ENCODE measurements at regions not wholly inside any gene's neighbourhood (a gene's known extent, or its start where the extent isn't known, plus 50 kb on each side); places are given as distances from the start of the nearest gene placed in this dataset.

DNA sequence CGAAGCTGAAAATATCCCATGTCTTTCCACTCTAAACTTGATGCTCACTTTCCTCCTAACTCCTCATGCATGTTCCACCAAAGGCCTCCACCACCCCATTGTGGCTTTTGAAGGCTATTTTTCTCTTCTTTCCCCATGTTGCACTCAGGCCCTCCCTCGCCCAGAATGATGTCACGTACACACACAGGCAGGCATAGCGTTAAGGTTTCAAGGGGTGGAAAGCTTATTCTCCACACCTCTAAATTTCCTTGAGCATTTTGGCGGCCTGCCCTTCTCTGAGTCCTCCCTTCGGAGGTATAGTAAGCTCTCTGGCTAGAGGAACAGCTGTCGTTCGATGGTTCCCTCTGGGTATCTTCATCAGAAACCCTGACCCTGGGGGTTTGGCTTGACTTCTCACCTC is 673.5 kb downstream of the ACTL7B start:
- no peaks in the 10 kb centered on the region for H3K4me1 Mint-ChIP-seq

DNA sequence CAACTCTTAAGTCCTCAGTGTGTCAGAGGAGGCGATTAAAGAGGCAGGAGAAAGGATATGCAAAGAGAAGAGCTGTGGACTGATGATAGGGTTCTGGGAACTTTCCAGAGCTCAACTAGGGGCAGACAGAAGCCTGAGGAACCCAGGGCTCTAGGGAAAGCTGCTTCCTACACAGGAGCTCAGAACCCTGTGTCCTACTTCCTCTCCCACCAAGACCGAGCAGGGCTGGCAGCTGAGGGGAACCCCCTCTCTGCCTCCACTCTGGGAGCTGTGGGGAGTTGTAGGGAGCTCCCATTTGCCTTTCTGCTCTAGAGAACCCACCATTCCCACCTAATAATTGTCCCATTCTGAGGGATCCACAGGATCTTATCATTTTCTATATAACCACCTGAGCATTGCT is 674.3 kb downstream of the ACTL7B start:
- no peak overlapping the region for H3K4me3 Mint-ChIP-seq
- H3K9me3 Mint-ChIP-seq: no peaks in the 10 kb centered on the region
- no peaks in the 10 kb centered on the region for H3K27me3 Mint-ChIP-seq
- no peak overlapping the region for H3K27ac Mint-ChIP-seq
- no peaks in the 10 kb centered on the region for H3K4me1 Mint-ChIP-seq
- DNase-seq: no peak
- no peaks in the 10 kb centered on the region for H3K36me3 Mint-ChIP-seq (ENCODE audit: low read depth)
- CTCF ChIA-PET: no interaction called here
- POLR2A ChIA-PET: no interaction called here

More for the DNA sequence above, 673.5 kb downstream of the ACTL7B start:
- no peak overlapping the region for H3K4me3 Mint-ChIP-seq
- no peaks in the 10 kb centered on the region for H3K36me3 Mint-ChIP-seq (ENCODE audit: low read depth)
- no peaks in the 10 kb centered on the region for H3K27me3 Mint-ChIP-seq
- POLR2A ChIA-PET: no interaction called here
- CTCF ChIA-PET: no interaction called here
- no peak overlapping the region for H3K27ac Mint-ChIP-seq
- DNase-seq: no peak
- H3K9me3 Mint-ChIP-seq: no peaks in the 10 kb centered on the region

GRCh38 chr9:108180541-108180940 is 675.2 kb downstream of the ACTL7B start:
- H3K9me3 Mint-ChIP-seq: no peaks in the 10 kb centered on the region
- no peaks in the 10 kb centered on the region for H3K36me3 Mint-ChIP-seq (ENCODE audit: low read depth)
- no peak for DNase-seq
- H3K27me3 Mint-ChIP-seq: no peaks in the 10 kb centered on the region
- H3K4me3 Mint-ChIP-seq: no peak overlapping the region
- no peak overlapping the region for H3K27ac Mint-ChIP-seq
- ChIA-PET CTCF (no interaction called here), POLR2A (no interaction called here)
- H3K4me1 Mint-ChIP-seq: no peaks in the 10 kb centered on the region

- CTCF ChIA-PET: no interaction called here
- no peak overlapping the region for H3K4me3 Mint-ChIP-seq
Measured at GRCh38 chr9:108178318-108178717, 677.5 kb downstream of the ACTL7B start.

DNA sequence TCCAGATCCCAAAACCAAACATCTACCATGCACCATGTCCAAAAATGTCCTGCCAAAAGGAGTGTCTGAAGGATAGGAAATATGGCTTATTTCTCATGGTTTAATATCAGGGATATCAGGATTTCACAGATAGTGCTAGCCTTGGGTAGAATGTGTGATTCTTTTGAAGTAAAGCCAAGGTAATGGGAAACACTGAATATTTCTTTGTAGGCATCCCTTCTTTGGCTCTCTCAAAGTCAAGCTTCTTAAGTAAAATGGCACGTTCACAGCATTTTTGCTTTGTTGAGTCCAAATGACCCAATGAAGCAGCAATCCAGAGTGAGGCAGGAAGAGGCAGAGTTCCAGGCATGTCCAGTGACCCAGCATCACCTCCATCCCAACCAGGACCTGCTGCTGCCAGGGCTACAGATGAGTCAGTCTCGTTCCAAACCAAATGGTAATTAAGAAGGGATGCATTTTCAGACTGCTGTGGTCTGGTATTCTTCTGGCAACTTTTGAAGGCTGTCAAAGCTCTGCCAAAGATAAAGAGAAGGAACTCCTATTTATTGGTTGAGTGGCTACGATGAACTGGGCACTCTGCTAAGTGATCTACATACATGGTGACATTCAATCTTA is 678.8 kb upstream of the KLF4 start:
- no peak overlapping the region for H3K27ac Mint-ChIP-seq
- no peaks in the 10 kb centered on the region for H3K4me1 Mint-ChIP-seq
- H3K4me3 Mint-ChIP-seq: no peak overlapping the region
- H3K9me3 Mint-ChIP-seq: peaks cover 7% of the 10 kb centered on the region
- DNase-seq: no peak
- H3K27me3 Mint-ChIP-seq: no peaks in the 10 kb centered on the region
- CTCF ChIA-PET: no interaction called here
- H3K36me3 Mint-ChIP-seq (ENCODE audit: low read depth): no peaks in the 10 kb centered on the region
- POLR2A ChIA-PET: no interaction called here

More at GRCh38 chr9:108178318-108178717, 677.5 kb downstream of the ACTL7B start:
- POLR2A ChIA-PET: no interaction called here
- no peaks in the 10 kb centered on the region for H3K36me3 Mint-ChIP-seq (ENCODE audit: low read depth)
- H3K4me1 Mint-ChIP-seq: no peaks in the 10 kb centered on the region
- no peaks in the 10 kb centered on the region for H3K27me3 Mint-ChIP-seq
- no peaks in the 10 kb centered on the region for H3K9me3 Mint-ChIP-seq
- no peak overlapping the region for H3K27ac Mint-ChIP-seq
- DNase-seq: no peak

- no peak overlapping the region for H3K27ac Mint-ChIP-seq
- no peaks in the 10 kb centered on the region for H3K27me3 Mint-ChIP-seq
- no peak for DNase-seq
- ChIA-PET CTCF (no interaction called here), POLR2A (no interaction called here)
- H3K9me3 Mint-ChIP-seq: peaks cover 7% of the 10 kb centered on the region
- no peak overlapping the region for H3K4me3 Mint-ChIP-seq
- H3K4me1 Mint-ChIP-seq: no peaks in the 10 kb centered on the region
- H3K36me3 Mint-ChIP-seq (ENCODE audit: low read depth): no peaks in the 10 kb centered on the region
Measured at GRCh38 chr9:108167136-108167900, 677.7 kb upstream of the KLF4 start.

- no peak for DNase-seq
- ChIA-PET CTCF (no interaction called here), POLR2A (no interaction called here)
- Mint-ChIP-seq H3K4me1 (no peaks in the 10 kb centered on the region), H3K9me3 (peaks cover 7% of the 10 kb centered on the region), H3K36me3 (ENCODE audit: low read depth) (no peaks in the 10 kb centered on the region), H3K27ac (no peak overlapping the region), H3K4me3 (no peak overlapping the region), H3K27me3 (no peaks in the 10 kb centered on the region)
Measured at GRCh38 chr9:108166519-108166918, 677.0 kb upstream of the KLF4 start.

GRCh38 chr9:108163321-108164005 is 673.9 kb upstream of the KLF4 start:
- ChIA-PET CTCF (no interaction called here), POLR2A (no interaction called here)
- Mint-ChIP-seq H3K27ac (no peak overlapping the region), H3K4me1 (no peaks in the 10 kb centered on the region), H3K9me3 (peaks cover 7% of the 10 kb centered on the region), H3K27me3 (no peaks in the 10 kb centered on the region), H3K36me3 (ENCODE audit: low read depth) (no peaks in the 10 kb centered on the region), H3K4me3 (no peak overlapping the region)
- no peak for DNase-seq

GRCh38 chr9:108162664-108163063 is 673.1 kb upstream of the KLF4 start:
- H3K27ac Mint-ChIP-seq: no peak overlapping the region
- H3K4me1 Mint-ChIP-seq: no peaks in the 10 kb centered on the region
- no peaks in the 10 kb centered on the region for H3K27me3 Mint-ChIP-seq
- no peak overlapping the region for H3K4me3 Mint-ChIP-seq
- no peak for DNase-seq
- peaks cover 7% of the 10 kb centered on the region for H3K9me3 Mint-ChIP-seq
- ChIA-PET POLR2A (no interaction called here), CTCF (no interaction called here)
- H3K36me3 Mint-ChIP-seq (ENCODE audit: low read depth): no peaks in the 10 kb centered on the region

DNA sequence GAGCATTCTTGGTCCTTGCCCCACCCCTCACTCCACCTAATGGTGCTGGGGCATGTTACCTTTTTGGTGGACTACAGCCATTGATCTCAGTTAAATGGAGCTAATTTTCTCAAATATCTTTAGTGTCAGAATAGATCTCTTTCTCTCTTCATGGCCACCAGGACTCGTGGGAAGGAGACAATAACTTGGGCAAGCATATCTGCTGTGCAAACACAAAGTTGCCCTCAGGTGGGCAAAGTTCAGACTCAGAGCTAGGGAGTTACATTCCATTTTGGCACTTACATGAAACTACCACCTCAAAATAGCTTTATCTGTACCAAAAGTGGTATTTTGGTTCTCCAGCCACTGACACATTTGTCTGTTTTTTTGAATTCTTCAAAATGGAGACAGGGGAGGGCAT is 671.9 kb upstream of the KLF4 start:
- H3K9me3 Mint-ChIP-seq: peaks cover 7% of the 10 kb centered on the region
- no peak for DNase-seq
- no peaks in the 10 kb centered on the region for H3K4me1 Mint-ChIP-seq
- H3K27me3 Mint-ChIP-seq: no peaks in the 10 kb centered on the region
- no peaks in the 10 kb centered on the region for H3K36me3 Mint-ChIP-seq (ENCODE audit: low read depth)
- H3K27ac Mint-ChIP-seq: no peak overlapping the region
- POLR2A ChIA-PET: no interaction called here
- H3K4me3 Mint-ChIP-seq: no peak overlapping the region
- CTCF ChIA-PET: no interaction called here

DNA sequence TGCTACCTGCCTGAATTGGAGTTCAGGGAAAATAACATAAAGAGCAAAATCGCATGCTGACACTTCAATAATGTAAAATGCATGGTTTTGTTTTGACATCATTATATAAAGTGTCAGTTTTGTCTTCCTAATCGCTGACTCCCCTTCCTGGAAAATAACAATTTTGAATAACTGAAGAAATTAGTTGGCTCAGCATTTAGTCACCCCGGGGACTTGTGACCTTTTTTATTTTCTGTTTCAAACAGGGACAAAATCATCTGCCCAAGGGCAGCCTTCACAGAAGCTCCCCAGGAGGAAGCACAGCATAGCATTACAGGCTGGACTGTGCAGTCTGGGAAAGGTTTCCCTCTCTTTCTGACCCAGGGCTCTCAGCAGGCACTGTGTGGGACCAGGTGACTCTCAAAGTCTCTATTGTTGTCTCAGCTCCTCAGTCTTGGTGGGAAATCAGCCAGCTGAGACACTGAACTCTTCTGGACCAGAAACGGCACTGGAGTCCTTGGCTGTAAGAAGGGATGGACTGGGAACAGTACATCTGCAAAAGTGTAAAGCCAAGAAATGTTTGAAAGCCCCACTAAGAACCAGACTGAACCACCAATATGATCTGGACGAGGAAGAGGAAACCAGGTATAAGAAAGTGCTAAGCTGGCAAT is 671.3 kb upstream of the KLF4 start:
- Mint-ChIP-seq H3K9me3 (peaks cover 4% of the 10 kb centered on the region), H3K27ac (no peak overlapping the region), H3K27me3 (no peaks in the 10 kb centered on the region), H3K36me3 (ENCODE audit: low read depth) (no peaks in the 10 kb centered on the region), H3K4me1 (no peaks in the 10 kb centered on the region), H3K4me3 (no peak overlapping the region)
- ChIA-PET CTCF (no interaction called here), POLR2A (no interaction called here)
- no peak for DNase-seq

DNA sequence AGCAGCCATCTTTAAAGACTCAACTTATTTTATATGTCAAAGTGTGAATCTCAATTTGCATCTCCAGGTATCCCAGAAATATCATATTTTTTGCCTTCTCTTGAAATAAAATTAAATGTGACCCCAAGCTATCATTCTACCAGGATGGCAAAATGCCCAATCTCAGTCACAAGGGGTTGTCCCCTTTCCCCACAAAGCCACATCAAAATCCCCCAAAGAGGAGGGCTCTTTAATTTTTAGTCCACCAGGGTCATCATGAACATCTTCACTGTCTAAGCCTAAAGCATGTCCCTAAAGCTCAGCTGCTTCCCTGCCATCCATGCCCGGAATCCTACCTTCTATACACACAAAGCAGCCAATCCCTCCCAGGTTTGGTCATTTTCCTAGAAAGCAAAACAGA is 670.5 kb upstream of the KLF4 start:
- POLR2A ChIA-PET: no interaction called here
- Mint-ChIP-seq H3K27ac (no peak overlapping the region), H3K36me3 (ENCODE audit: low read depth) (no peaks in the 10 kb centered on the region), H3K27me3 (no peaks in the 10 kb centered on the region), H3K4me3 (no peak overlapping the region), H3K4me1 (no peaks in the 10 kb centered on the region), H3K9me3 (peaks cover 2% of the 10 kb centered on the region)
- DNase-seq: no peak
- CTCF ChIA-PET: no interaction called here

GRCh38 chr9:108158236-108158995 is 668.8 kb upstream of the KLF4 start:
- Mint-ChIP-seq H3K4me1 (no peaks in the 10 kb centered on the region), H3K27me3 (no peaks in the 10 kb centered on the region)
- POLR2A ChIA-PET: no interaction called here

More at GRCh38 chr9:108158236-108158995, 668.8 kb upstream of the KLF4 start:
- Mint-ChIP-seq H3K36me3 (ENCODE audit: low read depth) (no peaks in the 10 kb centered on the region), H3K27ac (no peak overlapping the region), H3K4me3 (no peak overlapping the region), H3K9me3 (no peaks in the 10 kb centered on the region)
- CTCF ChIA-PET: no interaction called here
- DNase-seq: no peak
